ENCODE measurements at regions not wholly inside any gene's neighbourhood (a gene's known extent, or its start where the extent isn't known, plus 50 kb on each side); places are given as distances from the start of the nearest gene placed in this dataset.

DNA sequence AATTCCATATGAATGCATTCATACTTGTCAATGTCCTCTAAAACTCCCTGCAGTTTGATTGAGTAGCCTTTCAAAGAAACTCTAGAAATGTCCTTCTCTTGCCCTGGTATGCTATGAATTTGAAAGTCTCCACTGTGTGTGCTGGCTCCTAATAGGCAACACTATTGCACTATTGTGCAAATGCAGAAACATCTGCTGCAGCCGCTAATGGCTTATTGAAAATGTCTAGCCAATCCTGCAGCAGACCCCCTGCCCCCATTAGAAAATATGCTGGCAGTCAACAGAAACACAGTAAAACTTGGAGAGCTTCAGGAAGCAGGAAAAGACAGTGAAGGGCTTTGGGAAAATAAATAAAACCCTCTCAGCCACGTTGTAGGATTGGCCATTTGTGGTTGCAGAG, 87.3 kb upstream of the GRAMD2B start:
- TF ChIP-seq CTCF (IDR thresholded peaks at IDR 0.05) (no peak), POLR2A (IDR thresholded peaks at IDR 0.05) (no peak), EP300 (IDR thresholded peaks at IDR 0.05) (no peak)

All from tibial nerve (tissue), 4 donors.